Panc1 (cell line): ENCODE measurements at regions not wholly inside any gene's neighbourhood (a gene's known extent, or its start where the extent isn't known, plus 50 kb on each side); places are given as distances from the start of the nearest gene placed in this dataset.

Source experiments
- ATAC-seq: fragments of 200-7000 bp; cut with Tn5 transposase; 2 replicates; pipeline ENCODE4 v1.9.1; 2020; ENCODE audit warnings: mild to moderate bottlenecking, moderate library complexity
- BruUV-seq: library from RNA; stranded (reverse); fragments of 400-500 nt; replicated peaks from 2 replicates; lab custom pipeline; 2021; lab: Mats Ljungman, UMichigan
- CTCF ChIA-PET: fragments of 300-600 bp; sonication (Branson Sonifier 250); formaldehyde crosslinking; loops from one replicate; lab custom pipeline; 2022; ENCODE audit warnings: antibody characterized with exemption; lab: Charles Lee
- POLR2A ChIA-PET: fragments of 300-600 bp; sonication (Branson Sonifier 250); formaldehyde crosslinking; loops from one replicate; lab custom pipeline; 2022; ENCODE audit warnings: antibody characterized with exemption; lab: Charles Lee
- DNase-seq: peaks from one replicate; pipeline ENCODE4 v3.0.0-alpha.2; 2010; ENCODE audit warnings: low read depth, low spot score
- H3K27ac ChIP-seq: 2 replicates; pipeline ENCODE4 v1.5.1; 2011; ENCODE audit warnings: mild to moderate bottlenecking, low read length, inconsistent platforms
- H3K27me3 ChIP-seq: fragments of 200-500 bp; sonication (Bioruptor generic); 2 replicates; pipeline ENCODE4 v1.6.0; 2014; ENCODE audit warnings: low read length, inconsistent platforms; ENCODE audit not compliant: control insufficient read depth, insufficient read depth
- H3K36me3 ChIP-seq: fragments of 200-500 bp; sonication (Bioruptor generic); 2 replicates; pipeline ENCODE4 v1.5.1; 2014; ENCODE audit warnings: inconsistent platforms, mild to moderate bottlenecking, low read length, moderate library complexity; ENCODE audit not compliant: control insufficient read depth, insufficient read depth
- H3K4me1 ChIP-seq: 2 replicates; pipeline ENCODE4 v1.5.1; 2011; ENCODE audit warnings: inconsistent platforms, mild to moderate bottlenecking, low read length, moderate library complexity; ENCODE audit not compliant: control insufficient read depth, insufficient read depth
- H3K4me3 ChIP-seq, 2 experiments: 2 replicates each; pipeline ENCODE4 v1.5.1; 2011 to 2012; ENCODE audit warnings: low read depth in 2 of 2, low read length in 2 of 2, mild to moderate bottlenecking in 2 of 2, inconsistent platforms in 1 of 2, moderate library complexity in 1 of 2
- H3K9me3 ChIP-seq: fragments of 200-500 bp; sonication (Bioruptor generic); 2 replicates; pipeline ENCODE4 v1.5.1; 2014; ENCODE audit warnings: low read depth, mild to moderate bottlenecking, inconsistent platforms, low read length, moderate library complexity; ENCODE audit not compliant: control insufficient read depth, insufficient read depth
- CTCF ChIP-seq: fragments of 450-650 bp; IDR thresholded peaks from 2 replicates; pipeline ENCODE4 v1.5.1; 2017; ENCODE audit warnings: mild to moderate bottlenecking
- POLR2AphosphoS5 ChIP-seq: IDR thresholded peaks from 2 replicates; pipeline ENCODE4 v1.6.1; 2012; ENCODE audit warnings: mild to moderate bottlenecking, low read depth, low read length, moderate library complexity
- REST ChIP-seq, 2 experiments: IDR thresholded peaks; 2 replicates each; pipeline ENCODE4 v1.6.1; 2011 to 2012; ENCODE audit warnings: low read depth in 2 of 2, control low read depth in 1 of 2, low read length in 1 of 2, mild to moderate bottlenecking in 1 of 2, moderate library complexity in 1 of 2; ENCODE audit not compliant: insufficient read depth in 1 of 2
- SIN3A ChIP-seq: IDR thresholded peaks from 2 replicates; pipeline ENCODE4 v1.6.1; 2012; ENCODE audit warnings: low read depth, mild to moderate bottlenecking, low read length, moderate library complexity, borderline replicate concordance; ENCODE audit not compliant: insufficient read depth
- TCF7L2 ChIP-seq: IDR thresholded peaks from 2 replicates; pipeline ENCODE4 v1.6.1; 2011; ENCODE audit warnings: mild to moderate bottlenecking, low read depth, low read length, inconsistent platforms
- in situ Hi-C: cut with HindIII; loops from 2 replicates; pipeline ENCODE4 v1.10.0; 2016; ENCODE audit warnings: low sequenced_read_pairs, low pct_unique_long_range_greater_than_20kb
- intact Hi-C: fragments of 100-400 bp; cut with micrococcal nuclease; formaldehyde crosslinking; loops from one replicate; pipeline ENCODE4 v1.10.0; 2022; ENCODE audit not compliant: unreplicated experiment

- Histone ChIP-seq H3K4me3 (no peak overlapping the region), H3K4me1 (no peaks in the 10 kb centered on the region), H3K27me3 (no peaks in the 10 kb centered on the region), H3K36me3 (no peaks in the 10 kb centered on the region), H3K27ac (no peak overlapping the region), H3K9me3 (no peaks in the 10 kb centered on the region)
- ChIA-PET POLR2A (no interaction called here), CTCF (no interaction called here)
- no peak for TF ChIP-seq POLR2AphosphoS5
- no peak for TF ChIP-seq SIN3A
- TF ChIP-seq REST (IDR thresholded peaks at IDR 0.05; ENCODE audit: insufficient read depth in 1 of 2, low read depth in 2 of 2, low read length in 1 of 2) = no peak
- TF ChIP-seq TCF7L2 = no peak
- TF ChIP-seq CTCF = no peak
- no peak for ATAC-seq
- intact Hi-C loops = no loop called here
- in situ Hi-C loops = no loop called here
- DNase-seq = no peak
- no TSS peak for BruUV-seq
Measured at GRCh38 chr3:168881804-168882203, 781.7 kb downstream of the MECOM start.

GRCh38 chr3:168878655-168879054 lies 782.9 kb upstream of the GOLIM4 start:
- no peak for ATAC-seq
- no peaks in the 10 kb centered on the region for H3K27me3 ChIP-seq
- BruUV-seq = no TSS peak
- no peaks in the 10 kb centered on the region for H3K9me3 ChIP-seq
- POLR2A ChIA-PET = no interaction called here
- no peaks in the 10 kb centered on the region for H3K36me3 ChIP-seq
- no peak overlapping the region for H3K27ac ChIP-seq
- CTCF ChIA-PET = no interaction called here
- in situ Hi-C loops (no loop called here), intact Hi-C loops (no loop called here)
- H3K4me1 ChIP-seq = no peaks in the 10 kb centered on the region
- no peak overlapping the region for H3K4me3 ChIP-seq
- DNase-seq = no peak
- no peak for TF ChIP-seq POLR2AphosphoS5
- TF ChIP-seq CTCF = no peak
- TF ChIP-seq REST (IDR thresholded peaks at IDR 0.05; ENCODE audit: insufficient read depth in 1 of 2, low read depth in 2 of 2, low read length in 1 of 2) = no peak
- no peak for TF ChIP-seq TCF7L2
- no peak for TF ChIP-seq SIN3A
